HEK293 (cell line): ENCODE measurements at regions not wholly inside any gene's neighbourhood (a gene's known extent, or its start where the extent isn't known, plus 50 kb on each side); places are given as distances from the start of the nearest gene placed in this dataset.
"Not testable (repeated sequence)": the region's sequence is repeated elsewhere in the genome, so short reads cannot be mapped to it uniquely, and the experiment has no call there.

Source experiments
- CTCF ChIA-PET: fragments of 350-600 bp; formaldehyde crosslinking; extraction: SDS; loops from one replicate; lab custom pipeline; 2021; ENCODE audit warnings: antibody characterized with exemption; lab: Yijun Ruan, JAX
- POLR2A ChIA-PET: fragments of 300-600 bp; formaldehyde crosslinking; extraction: SDS; loops from one replicate; lab custom pipeline; 2020; ENCODE audit warnings: antibody characterized with exemption, inconsistent platforms; lab: Yijun Ruan, JAX
- H3K27ac ChIP-seq: fragments of 200-500 bp; sonication (Bioruptor generic); 2 replicates; pipeline ENCODE4 v1.5.1; 2014; ENCODE audit warnings: low read depth, low read length, control low read depth, inconsistent platforms; ENCODE audit errors: extremely low read depth
- H3K36me3 ChIP-seq, 2 experiments: fragments of 200-500 bp in 1 of 2; sonication (Bioruptor generic) in 1 of 2; 1 replicate in 1 of 2; 2 replicates in 1 of 2; pipeline ENCODE4 v1.5.1; 2014 to 2017; ENCODE audit warnings: inconsistent platforms in 2 of 2, low read length in 2 of 2; ENCODE audit not compliant: control insufficient read depth in 2 of 2, insufficient read depth in 1 of 2
- H3K4me1 ChIP-seq: fragments of 200-500 bp; sonication (Bioruptor generic); 2 replicates; pipeline ENCODE4 v1.5.1; 2014; ENCODE audit warnings: mild to moderate bottlenecking, low read length, inconsistent platforms; ENCODE audit not compliant: control insufficient read depth, insufficient read depth
- H3K4me3 ChIP-seq: 2 replicates; pipeline ENCODE4 v1.5.1; 2011; ENCODE audit warnings: low read depth, mild to moderate bottlenecking, control low read depth, low read length, moderate library complexity
- H3K9me3 ChIP-seq: fragments of 200-500 bp; sonication (Bioruptor generic); 2 replicates; pipeline ENCODE4 v1.5.1; 2014; ENCODE audit warnings: low read depth, low read length, inconsistent platforms; ENCODE audit not compliant: control insufficient read depth, insufficient read depth
- AEBP2 ChIP-seq: fragments of 450-650 bp; formaldehyde crosslinking; IDR thresholded peaks from 2 replicates; pipeline ENCODE4 v1.5.1; 2016; ENCODE audit warnings: missing biosample characterization, missing genetic modification characterization, borderline replicate concordance
- ELK4 ChIP-seq: IDR thresholded peaks from 2 replicates; pipeline ENCODE4 v1.6.1; 2011; ENCODE audit warnings: mild to moderate bottlenecking, low read depth, low read length, borderline replicate concordance
- KLF1 ChIP-seq: fragments of 450-650 bp; formaldehyde crosslinking; IDR thresholded peaks from 2 replicates; pipeline ENCODE4 v1.5.1; 2016; ENCODE audit warnings: missing biosample characterization, missing genetic modification characterization
- ZBTB11 ChIP-seq: fragments of 450-650 bp; formaldehyde crosslinking; conservative IDR thresholded peaks from 2 replicates; pipeline ENCODE4 v1.5.1; 2016; ENCODE audit warnings: low read depth, missing biosample characterization, missing genetic modification characterization
- ZBTB8A ChIP-seq: fragments of 450-650 bp; formaldehyde crosslinking; IDR thresholded peaks from 2 replicates; pipeline ENCODE4 v1.5.1; 2016; ENCODE audit warnings: missing biosample characterization, missing genetic modification characterization
- ZNF394 ChIP-seq: fragments of 450-650 bp; formaldehyde crosslinking; IDR thresholded peaks from 2 replicates; pipeline ENCODE4 v1.5.1; 2016; ENCODE audit warnings: missing biosample characterization, missing genetic modification characterization, mild to moderate bottlenecking, moderate library complexity, borderline replicate concordance
- ZNF426 ChIP-seq: fragments of 450-650 bp; formaldehyde crosslinking; IDR thresholded peaks from 2 replicates; pipeline ENCODE4 v1.5.1; 2017; ENCODE audit warnings: missing biosample characterization, missing genetic modification characterization, mild to moderate bottlenecking, inconsistent platforms, moderate library complexity
- ZNF555 ChIP-seq: fragments of 450-650 bp; formaldehyde crosslinking; conservative IDR thresholded peaks from 2 replicates; pipeline ENCODE4 v1.5.1; 2017; ENCODE audit warnings: missing biosample characterization, mild to moderate bottlenecking, missing genetic modification characterization, inconsistent platforms
- ZNF596 ChIP-seq: fragments of 450-650 bp; IDR thresholded peaks from 2 replicates; pipeline ENCODE4 v1.5.0; 2018; ENCODE audit warnings: missing biosample characterization, mild to moderate bottlenecking, missing genetic modification characterization, moderate library complexity
- ZNF623 ChIP-seq: fragments of 450-650 bp; formaldehyde crosslinking; IDR thresholded peaks from 2 replicates; pipeline ENCODE4 v1.5.1; 2016; ENCODE audit warnings: missing biosample characterization, missing genetic modification characterization
- ZSCAN16 ChIP-seq: fragments of 450-650 bp; formaldehyde crosslinking; IDR thresholded peaks from 2 replicates; pipeline ENCODE4 v1.5.1; 2016; ENCODE audit warnings: missing biosample characterization, missing genetic modification characterization
- ZXDB ChIP-seq: fragments of 450-650 bp; formaldehyde crosslinking; IDR thresholded peaks from 2 replicates; pipeline ENCODE4 v1.5.1; 2016; ENCODE audit warnings: missing biosample characterization, missing genetic modification characterization
- TF ChIP-seq, protein P1 (sequence below): fragments of 450-650 bp; formaldehyde crosslinking; IDR thresholded peaks from 2 replicates; pipeline ENCODE4 v1.5.1; 2017; ENCODE audit warnings: missing biosample characterization, missing genetic modification characterization
- TF ChIP-seq, protein P2 (sequence below): fragments of 450-650 bp; formaldehyde crosslinking; IDR thresholded peaks from 2 replicates; pipeline ENCODE4 v1.5.1; 2016; ENCODE audit warnings: missing biosample characterization, missing genetic modification characterization
- TF ChIP-seq, protein P3 (sequence below): fragments of 450-650 bp; formaldehyde crosslinking; conservative IDR thresholded peaks from 2 replicates; pipeline ENCODE4 v1.5.1; 2016; ENCODE audit warnings: low read depth, missing biosample characterization, missing genetic modification characterization

GRCh38 chr4:75391489-75392166 is 122.6 kb downstream of the RCHY1 start (continued):
- TF ChIP-seq KLF1 (tag by site-specific recombination) (no peak), AEBP2 (tag by site-specific recombination) (no peak), ZSCAN16 (tag by site-specific recombination) (no peak), ELK4 (no peak), ZNF596 (tag by site-specific recombination) (no peak)
- TF ChIP-seq, protein P1, sequence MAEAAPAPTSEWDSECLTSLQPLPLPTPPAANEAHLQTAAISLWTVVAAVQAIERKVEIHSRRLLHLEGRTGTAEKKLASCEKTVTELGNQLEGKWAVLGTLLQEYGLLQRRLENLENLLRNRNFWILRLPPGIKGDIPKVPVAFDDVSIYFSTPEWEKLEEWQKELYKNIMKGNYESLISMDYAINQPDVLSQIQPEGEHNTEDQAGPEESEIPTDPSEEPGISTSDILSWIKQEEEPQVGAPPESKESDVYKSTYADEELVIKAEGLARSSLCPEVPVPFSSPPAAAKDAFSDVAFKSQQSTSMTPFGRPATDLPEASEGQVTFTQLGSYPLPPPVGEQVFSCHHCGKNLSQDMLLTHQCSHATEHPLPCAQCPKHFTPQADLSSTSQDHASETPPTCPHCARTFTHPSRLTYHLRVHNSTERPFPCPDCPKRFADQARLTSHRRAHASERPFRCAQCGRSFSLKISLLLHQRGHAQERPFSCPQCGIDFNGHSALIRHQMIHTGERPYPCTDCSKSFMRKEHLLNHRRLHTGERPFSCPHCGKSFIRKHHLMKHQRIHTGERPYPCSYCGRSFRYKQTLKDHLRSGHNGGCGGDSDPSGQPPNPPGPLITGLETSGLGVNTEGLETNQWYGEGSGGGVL (tag by site-specific recombination), result no peak
- TF ChIP-seq, protein P2, sequence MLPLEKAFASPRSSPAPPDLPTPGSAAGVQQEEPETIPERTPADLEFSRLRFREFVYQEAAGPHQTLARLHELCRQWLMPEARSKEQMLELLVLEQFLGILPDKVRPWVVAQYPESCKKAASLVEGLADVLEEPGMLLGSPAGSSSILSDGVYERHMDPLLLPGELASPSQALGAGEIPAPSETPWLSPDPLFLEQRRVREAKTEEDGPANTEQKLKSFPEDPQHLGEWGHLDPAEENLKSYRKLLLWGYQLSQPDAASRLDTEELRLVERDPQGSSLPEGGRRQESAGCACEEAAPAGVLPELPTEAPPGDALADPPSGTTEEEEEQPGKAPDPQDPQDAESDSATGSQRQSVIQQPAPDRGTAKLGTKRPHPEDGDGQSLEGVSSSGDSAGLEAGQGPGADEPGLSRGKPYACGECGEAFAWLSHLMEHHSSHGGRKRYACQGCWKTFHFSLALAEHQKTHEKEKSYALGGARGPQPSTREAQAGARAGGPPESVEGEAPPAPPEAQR, result no peak

DNA sequence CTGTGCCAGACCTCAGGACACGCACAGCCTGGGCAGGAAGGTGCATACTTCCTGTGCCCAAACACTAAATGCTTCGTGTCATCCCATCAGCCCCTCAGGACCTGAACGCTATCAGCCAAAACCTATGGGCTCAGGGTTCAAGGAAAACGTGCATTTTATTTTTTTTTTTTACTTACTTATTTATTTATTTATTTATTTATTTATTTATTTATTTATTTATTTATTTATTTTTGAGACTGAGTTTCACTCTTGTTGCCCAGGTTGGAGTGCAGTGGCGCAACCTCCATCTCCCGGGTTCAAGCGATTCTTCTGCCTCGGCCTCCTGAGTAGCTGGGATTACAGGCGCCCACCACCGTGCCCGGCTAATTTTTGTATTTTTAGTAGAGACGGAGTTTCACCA is 127.8 kb downstream of the RCHY1 start:
- H3K36me3 ChIP-seq, H3K27ac ChIP-seq, H3K4me1 ChIP-seq, POLR2A ChIA-PET, H3K9me3 ChIP-seq, CTCF ChIA-PET, H3K4me3 ChIP-seq: not testable (repeated sequence)
- peak; percentile 32; the same call in 1 of the 2 replicates for TF ChIP-seq ZBTB8A (tag by site-specific recombination)
- TF ChIP-seq, protein P3, sequence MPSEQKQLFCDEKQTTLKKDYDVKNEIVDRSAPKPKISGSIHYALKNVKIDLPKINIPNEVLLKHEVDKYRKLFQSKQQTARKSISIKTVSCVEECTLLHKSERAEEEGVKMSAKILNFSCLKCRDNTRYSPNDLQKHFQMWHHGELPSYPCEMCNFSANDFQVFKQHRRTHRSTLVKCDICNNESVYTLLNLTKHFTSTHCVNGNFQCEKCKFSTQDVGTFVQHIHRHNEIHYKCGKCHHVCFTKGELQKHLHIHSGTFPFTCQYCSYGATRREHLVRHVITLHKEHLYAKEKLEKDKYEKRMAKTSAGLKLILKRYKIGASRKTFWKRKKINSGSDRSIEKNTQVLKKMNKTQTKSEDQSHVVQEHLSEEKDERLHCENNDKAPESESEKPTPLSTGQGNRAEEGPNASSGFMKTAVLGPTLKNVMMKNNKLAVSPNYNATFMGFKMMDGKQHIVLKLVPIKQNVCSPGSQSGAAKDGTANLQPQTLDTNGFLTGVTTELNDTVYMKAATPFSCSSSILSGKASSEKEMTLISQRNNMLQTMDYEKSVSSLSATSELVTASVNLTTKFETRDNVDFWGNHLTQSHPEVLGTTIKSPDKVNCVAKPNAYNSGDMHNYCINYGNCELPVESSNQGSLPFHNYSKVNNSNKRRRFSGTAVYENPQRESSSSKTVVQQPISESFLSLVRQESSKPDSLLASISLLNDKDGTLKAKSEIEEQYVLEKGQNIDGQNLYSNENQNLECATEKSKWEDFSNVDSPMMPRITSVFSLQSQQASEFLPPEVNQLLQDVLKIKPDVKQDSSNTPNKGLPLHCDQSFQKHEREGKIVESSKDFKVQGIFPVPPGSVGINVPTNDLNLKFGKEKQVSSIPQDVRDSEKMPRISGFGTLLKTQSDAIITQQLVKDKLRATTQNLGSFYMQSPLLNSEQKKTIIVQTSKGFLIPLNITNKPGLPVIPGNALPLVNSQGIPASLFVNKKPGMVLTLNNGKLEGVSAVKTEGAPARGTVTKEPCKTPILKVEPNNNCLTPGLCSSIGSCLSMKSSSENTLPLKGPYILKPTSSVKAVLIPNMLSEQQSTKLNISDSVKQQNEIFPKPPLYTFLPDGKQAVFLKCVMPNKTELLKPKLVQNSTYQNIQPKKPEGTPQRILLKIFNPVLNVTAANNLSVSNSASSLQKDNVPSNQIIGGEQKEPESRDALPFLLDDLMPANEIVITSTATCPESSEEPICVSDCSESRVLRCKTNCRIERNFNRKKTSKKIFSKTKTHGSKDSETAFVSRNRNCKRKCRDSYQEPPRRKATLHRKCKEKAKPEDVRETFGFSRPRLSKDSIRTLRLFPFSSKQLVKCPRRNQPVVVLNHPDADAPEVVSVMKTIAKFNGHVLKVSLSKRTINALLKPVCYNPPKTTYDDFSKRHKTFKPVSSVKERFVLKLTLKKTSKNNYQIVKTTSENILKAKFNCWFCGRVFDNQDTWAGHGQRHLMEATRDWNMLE (tag by site-specific recombination), result peak; percentile 60
- 0 out of 2 replicates have a peak, but pooled peaks have one; percentile 24 for TF ChIP-seq ZNF623 (tag by site-specific recombination)
- TF ChIP-seq ZNF555 (tag by site-specific recombination), result peak; percentile 35
- TF ChIP-seq ZXDB (tag by site-specific recombination), result 0 out of 2 replicates have a peak, but pooled peaks have one; percentile 27
- peak; percentile 68; the same call in 1 of the 2 replicates for TF ChIP-seq ZNF394 (tag by site-specific recombination)
- TF ChIP-seq ZNF426 (tag by site-specific recombination), result peak; percentile 37
- peak; percentile 26; the same call in 1 of the 2 replicates for TF ChIP-seq ZBTB11 (tag by site-specific recombination)
